ENCODE measurements at regions not wholly inside any gene's neighbourhood (a gene's known extent, or its start where the extent isn't known, plus 50 kb on each side); places are given as distances from the start of the nearest gene placed in this dataset.

GRCh38 chr5:89327608-89328007, 444.6 kb upstream of the MEF2C start:
- TF ChIP-seq POLR2A (IDR thresholded peaks at IDR 0.05), result no peak
- no peak for TF ChIP-seq CTCF (IDR thresholded peaks at IDR 0.05)
- TF ChIP-seq POLR2AphosphoS5 (IDR thresholded peaks at IDR 0.05), result no peak
